IPS-15b (cell line): ENCODE measurements at regions not wholly inside any gene's neighbourhood (a gene's known extent, or its start where the extent isn't known, plus 50 kb on each side); places are given as distances from the start of the nearest gene placed in this dataset.

Source experiments
- H3K27me3 ChIP-seq: one replicate; pipeline ENCODE4 v1.6.1; 2013; ENCODE audit warnings: low read length; ENCODE audit not compliant: control insufficient read depth, insufficient read depth
- H3K36me3 ChIP-seq: one replicate; pipeline ENCODE4 v1.6.1; 2013; ENCODE audit warnings: low read length; ENCODE audit not compliant: control insufficient read depth, insufficient read depth
- H3K4me1 ChIP-seq: one replicate; pipeline ENCODE4 v1.6.1; 2013; ENCODE audit warnings: mild to moderate bottlenecking, low read length; ENCODE audit not compliant: control insufficient read depth, insufficient read depth
- H3K4me3 ChIP-seq: one replicate; pipeline ENCODE4 v1.5.1; 2013; ENCODE audit warnings: low read depth, low read length
- H3K9ac ChIP-seq: one replicate; pipeline ENCODE4 v1.6.1; 2013; ENCODE audit warnings: low read depth, mild to moderate bottlenecking, low read length
- H3K9me3 ChIP-seq: one replicate; pipeline ENCODE4 v1.6.1; 2013; ENCODE audit warnings: mild to moderate bottlenecking, low read length; ENCODE audit not compliant: control insufficient read depth, insufficient read depth

DNA sequence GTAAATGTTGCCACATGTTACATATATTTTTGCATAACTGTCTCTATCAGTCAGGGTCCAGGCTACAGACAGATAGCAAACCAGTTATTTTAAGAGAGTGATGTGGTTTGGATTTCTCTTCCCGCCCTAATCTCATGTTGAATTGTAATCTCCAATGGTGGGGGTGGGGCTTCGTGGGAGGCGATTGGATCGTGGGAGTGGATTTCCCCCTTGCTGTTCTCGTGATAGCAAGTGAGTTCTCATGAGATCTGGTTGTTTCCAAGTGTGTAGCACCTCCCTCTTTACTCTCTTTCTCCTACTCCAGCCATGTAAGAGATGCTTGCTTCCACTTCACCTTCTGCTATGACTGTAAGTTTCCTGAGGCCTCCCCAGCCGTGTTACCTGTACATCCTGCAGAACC lies 704.2 kb upstream of the TBX3 start:
- Histone ChIP-seq H3K27me3 (no peaks in the 10 kb centered on the region), H3K9me3 (no peaks in the 10 kb centered on the region), H3K4me1 (no peaks in the 10 kb centered on the region), H3K9ac (no peak overlapping the region), H3K4me3 (no peak overlapping the region), H3K36me3 (no peaks in the 10 kb centered on the region)

DNA sequence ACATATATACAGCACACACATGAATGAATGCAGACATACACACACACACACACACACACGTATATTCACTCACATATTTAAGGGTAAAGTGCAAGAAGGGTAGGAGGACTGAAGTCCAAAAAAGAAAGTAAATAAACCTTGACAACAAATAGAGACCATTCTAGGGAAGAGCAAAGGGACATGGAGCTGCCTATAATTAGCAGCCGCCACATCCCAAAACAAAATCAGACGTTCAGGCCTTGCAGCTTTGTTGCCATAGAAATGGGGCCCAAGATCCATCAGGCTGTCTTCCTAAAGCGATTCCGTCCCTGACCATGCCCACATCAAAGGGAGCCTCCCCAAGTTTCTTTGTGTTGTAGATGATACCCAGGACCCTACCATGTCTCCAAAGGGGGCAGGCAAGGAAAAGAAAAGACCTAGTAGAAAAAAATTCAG lies 703.5 kb upstream of the TBX3 start:
- Histone ChIP-seq H3K4me3 (no peak overlapping the region), H3K27me3 (no peaks in the 10 kb centered on the region), H3K36me3 (no peaks in the 10 kb centered on the region), H3K9ac (no peak overlapping the region), H3K4me1 (no peaks in the 10 kb centered on the region), H3K9me3 (no peaks in the 10 kb centered on the region)

DNA sequence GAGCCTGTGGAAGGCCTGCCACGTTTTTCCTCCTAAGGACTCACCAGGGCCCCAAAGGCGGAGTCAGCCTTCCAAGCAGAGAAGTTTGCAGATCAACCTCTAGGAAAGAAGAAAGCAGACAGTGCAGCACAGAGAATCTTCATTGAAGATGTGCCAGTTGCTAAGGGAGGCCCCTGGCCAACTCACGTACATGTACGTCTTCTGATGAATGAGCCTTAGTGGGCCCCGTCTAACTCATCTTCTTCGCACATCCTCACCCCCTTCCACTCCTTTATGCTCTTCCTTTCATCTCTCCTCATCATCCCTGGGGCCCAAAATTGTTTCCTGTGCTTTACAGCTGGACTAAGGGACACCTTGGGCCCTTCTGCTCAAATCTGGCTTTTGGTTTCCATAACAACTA lies 703.0 kb upstream of the TBX3 start:
- Histone ChIP-seq H3K4me3 (no peak overlapping the region), H3K4me1 (no peaks in the 10 kb centered on the region), H3K27me3 (no peaks in the 10 kb centered on the region), H3K36me3 (no peaks in the 10 kb centered on the region), H3K9me3 (no peaks in the 10 kb centered on the region), H3K9ac (no peak overlapping the region)

DNA sequence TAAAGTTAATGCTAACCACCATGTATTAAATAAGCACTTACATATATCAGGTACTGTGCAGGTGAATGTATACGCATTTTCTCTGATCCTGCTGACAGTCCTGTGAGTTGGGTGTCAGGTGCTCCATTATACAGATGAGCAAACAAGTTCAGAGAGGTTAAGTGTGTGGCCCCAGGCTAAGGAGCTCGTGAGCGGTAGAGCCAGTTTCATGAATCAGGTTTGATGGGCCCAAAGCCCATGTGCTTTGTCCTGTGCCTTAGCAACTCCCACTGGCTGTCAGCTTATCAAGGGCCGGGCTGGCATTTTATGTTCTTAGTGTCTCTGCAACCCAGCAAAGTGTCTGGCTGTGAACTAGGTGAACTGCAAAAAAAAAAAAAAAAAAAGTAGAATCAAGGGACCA lies 701.2 kb upstream of the TBX3 start:
- Histone ChIP-seq H3K36me3 (no peaks in the 10 kb centered on the region), H3K27me3 (no peaks in the 10 kb centered on the region), H3K9me3 (no peaks in the 10 kb centered on the region), H3K9ac (no peak overlapping the region), H3K4me3 (no peak overlapping the region), H3K4me1 (no peaks in the 10 kb centered on the region)

DNA sequence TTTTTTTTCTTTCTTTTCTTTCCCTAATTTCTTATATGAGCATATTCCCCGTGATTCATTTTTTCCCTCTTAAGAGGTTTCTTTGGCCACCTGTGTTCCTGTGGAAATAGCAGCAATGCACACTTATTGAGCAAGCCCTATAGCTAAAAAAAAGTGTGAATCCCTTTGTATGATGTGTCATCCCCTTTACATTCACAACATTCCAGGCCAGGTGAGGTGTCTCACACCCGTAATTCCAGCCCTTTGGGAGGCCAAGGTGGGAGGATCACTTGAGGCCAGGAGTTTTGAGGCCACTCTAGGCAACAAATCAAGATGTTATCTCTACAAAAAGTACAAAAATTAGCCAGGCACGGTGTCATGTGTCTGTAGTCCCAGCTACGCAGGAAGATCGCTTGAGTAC lies 700.4 kb upstream of the TBX3 start:
- H3K9ac ChIP-seq = no peak overlapping the region
- H3K4me1 ChIP-seq = no peaks in the 10 kb centered on the region
- no peaks in the 10 kb centered on the region for H3K27me3 ChIP-seq
- H3K9me3 ChIP-seq = no peaks in the 10 kb centered on the region
- no peaks in the 10 kb centered on the region for H3K36me3 ChIP-seq
- no peak overlapping the region for H3K4me3 ChIP-seq

DNA sequence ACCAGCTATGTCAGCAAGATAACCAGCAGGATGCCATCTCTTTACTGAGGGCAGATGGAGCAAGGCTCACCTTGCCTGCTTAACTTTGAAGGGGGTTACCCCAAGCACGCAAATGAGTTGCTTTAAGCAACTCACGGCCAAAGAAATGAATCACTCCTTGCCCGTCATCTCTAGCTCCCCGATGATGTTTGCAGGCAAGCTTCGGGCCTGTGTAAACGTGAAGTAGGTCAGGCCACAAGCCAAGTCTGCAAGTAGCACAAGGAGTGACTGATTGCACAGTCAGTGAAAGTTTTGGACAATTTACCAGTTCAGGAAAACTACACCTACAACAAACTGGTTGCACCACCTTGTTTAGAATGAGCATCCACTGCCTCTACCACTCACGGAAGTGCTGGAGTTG lies 699.7 kb upstream of the TBX3 start:
- Histone ChIP-seq H3K4me1 (no peaks in the 10 kb centered on the region), H3K36me3 (no peaks in the 10 kb centered on the region), H3K9me3 (no peaks in the 10 kb centered on the region), H3K27me3 (no peaks in the 10 kb centered on the region), H3K4me3 (no peak overlapping the region), H3K9ac (no peak overlapping the region)

DNA sequence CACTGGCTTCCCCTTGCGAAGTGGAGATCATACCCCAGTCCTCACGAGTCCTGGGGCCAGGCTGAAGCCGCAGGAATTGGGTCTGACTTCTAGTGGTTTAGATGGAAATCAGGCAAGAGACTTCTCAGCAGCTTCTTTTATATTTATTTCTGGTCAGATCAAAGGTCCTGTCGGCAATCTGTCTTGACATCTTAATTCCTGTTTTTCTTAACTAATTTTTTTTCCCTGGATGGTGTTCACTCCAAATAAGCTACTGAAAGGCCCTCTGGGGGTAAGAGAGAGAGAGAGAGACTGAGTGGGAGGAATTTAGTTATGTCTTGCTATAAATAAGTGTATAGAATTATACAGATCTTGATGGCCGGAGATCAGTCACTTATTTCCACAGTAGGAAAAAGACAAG lies 698.7 kb upstream of the TBX3 start:
- Histone ChIP-seq H3K9ac (no peak overlapping the region), H3K36me3 (no peaks in the 10 kb centered on the region), H3K27me3 (no peaks in the 10 kb centered on the region), H3K9me3 (no peaks in the 10 kb centered on the region), H3K4me3 (no peak overlapping the region), H3K4me1 (no peaks in the 10 kb centered on the region)

DNA sequence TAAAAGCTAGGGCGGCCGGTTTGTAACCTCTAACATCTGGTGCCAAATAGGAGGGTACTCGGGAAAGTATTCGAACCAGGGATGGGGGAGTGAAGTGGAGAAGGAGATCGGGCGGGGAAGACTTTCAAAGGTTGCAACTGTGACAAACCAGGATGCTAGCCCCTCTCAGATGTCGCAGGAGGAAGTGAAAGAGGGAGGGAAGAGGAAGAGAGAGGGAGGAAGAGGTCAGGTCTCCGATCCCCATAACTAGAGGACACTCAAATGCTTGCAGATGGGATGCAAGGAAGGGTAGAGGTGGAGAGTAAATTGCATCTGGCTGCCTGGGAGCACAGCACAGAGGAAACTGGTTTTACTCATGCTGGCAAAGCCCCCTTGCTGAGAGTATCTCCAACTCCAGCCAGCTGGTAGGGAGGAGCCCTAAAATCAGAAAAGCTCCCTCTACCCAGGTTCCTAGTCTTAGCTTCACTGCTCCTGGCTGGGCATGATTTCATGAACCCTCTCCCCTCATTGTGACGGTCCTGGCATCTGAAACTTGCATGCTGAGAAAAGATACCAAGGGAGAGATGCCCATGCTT lies 696.7 kb upstream of the TBX3 start:
- Histone ChIP-seq H3K36me3 (no peaks in the 10 kb centered on the region), H3K4me3 (no peak overlapping the region), H3K4me1 (no peaks in the 10 kb centered on the region), H3K9me3 (no peaks in the 10 kb centered on the region), H3K27me3 (no peaks in the 10 kb centered on the region), H3K9ac (no peak overlapping the region)

DNA sequence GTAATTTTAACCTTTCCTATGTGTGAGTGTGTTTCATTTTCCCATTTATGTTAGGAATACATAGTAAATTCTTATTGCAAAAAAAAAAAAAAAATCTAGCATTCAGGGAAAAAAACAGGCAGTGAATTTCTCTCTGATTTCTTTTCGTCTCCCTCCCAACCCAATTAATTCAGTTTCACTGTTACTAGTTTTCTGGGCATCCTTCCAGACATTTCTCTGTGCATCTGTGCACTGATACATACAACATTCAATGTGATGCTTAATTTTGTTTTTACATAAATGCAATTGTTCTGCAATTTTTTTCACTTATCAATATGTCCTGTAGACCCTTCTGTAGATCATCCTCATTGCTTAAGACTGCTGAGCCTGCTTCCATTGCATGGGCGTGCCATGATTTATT lies 694.3 kb upstream of the TBX3 start:
- no peak overlapping the region for H3K4me3 ChIP-seq

DNA sequence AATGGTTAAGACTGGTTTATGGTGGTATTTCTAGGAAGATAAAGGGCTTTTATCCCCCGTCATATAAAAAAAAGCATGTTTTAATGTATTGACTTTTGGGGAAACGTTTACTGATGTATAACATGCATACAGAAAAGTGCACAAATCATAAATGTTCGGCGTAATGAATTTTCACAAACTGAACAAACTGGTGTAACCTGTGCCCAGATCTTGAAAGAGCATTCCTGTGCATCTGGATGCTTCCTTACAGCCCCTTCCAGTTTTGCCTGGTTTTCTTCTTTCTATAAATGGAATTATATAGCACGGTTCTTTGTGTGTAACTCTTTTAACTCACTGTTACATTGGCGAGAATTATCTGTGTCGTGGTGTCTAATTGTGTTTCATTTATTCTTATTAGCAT lies 693.8 kb upstream of the TBX3 start:
- H3K27me3 ChIP-seq = no peaks in the 10 kb centered on the region
- H3K9ac ChIP-seq = no peak overlapping the region
- H3K4me1 ChIP-seq = no peaks in the 10 kb centered on the region
- no peaks in the 10 kb centered on the region for H3K36me3 ChIP-seq
- no peak overlapping the region for H3K4me3 ChIP-seq
- H3K9me3 ChIP-seq = no peaks in the 10 kb centered on the region

More for the DNA sequence above, 694.3 kb upstream of the TBX3 start:
- no peaks in the 10 kb centered on the region for H3K36me3 ChIP-seq
- H3K9ac ChIP-seq = no peak overlapping the region
- H3K27me3 ChIP-seq = no peaks in the 10 kb centered on the region
- no peaks in the 10 kb centered on the region for H3K9me3 ChIP-seq
- no peaks in the 10 kb centered on the region for H3K4me1 ChIP-seq

DNA sequence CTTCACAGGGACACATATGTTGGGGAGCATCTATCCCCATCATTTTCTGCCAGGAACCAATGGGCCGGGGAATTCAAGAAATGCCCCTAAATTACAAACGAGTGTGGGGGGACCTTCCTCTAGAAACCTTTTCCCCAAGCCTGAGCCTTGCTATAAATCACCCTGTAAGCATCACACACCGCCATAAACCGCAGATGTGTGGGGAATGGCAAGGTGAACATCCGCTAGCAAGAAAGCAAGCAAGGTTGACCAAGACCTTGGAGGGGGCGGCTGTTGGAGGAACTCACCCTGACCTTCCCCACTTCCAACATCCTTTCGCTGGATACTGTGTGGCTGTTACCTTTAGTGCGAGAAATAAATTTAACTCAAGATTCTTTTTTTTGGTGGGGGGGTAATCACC lies 693.3 kb upstream of the TBX3 start:
- Histone ChIP-seq H3K4me3 (no peak overlapping the region), H3K4me1 (no peaks in the 10 kb centered on the region), H3K9me3 (no peaks in the 10 kb centered on the region), H3K27me3 (no peaks in the 10 kb centered on the region), H3K9ac (no peak overlapping the region), H3K36me3 (no peaks in the 10 kb centered on the region)

DNA sequence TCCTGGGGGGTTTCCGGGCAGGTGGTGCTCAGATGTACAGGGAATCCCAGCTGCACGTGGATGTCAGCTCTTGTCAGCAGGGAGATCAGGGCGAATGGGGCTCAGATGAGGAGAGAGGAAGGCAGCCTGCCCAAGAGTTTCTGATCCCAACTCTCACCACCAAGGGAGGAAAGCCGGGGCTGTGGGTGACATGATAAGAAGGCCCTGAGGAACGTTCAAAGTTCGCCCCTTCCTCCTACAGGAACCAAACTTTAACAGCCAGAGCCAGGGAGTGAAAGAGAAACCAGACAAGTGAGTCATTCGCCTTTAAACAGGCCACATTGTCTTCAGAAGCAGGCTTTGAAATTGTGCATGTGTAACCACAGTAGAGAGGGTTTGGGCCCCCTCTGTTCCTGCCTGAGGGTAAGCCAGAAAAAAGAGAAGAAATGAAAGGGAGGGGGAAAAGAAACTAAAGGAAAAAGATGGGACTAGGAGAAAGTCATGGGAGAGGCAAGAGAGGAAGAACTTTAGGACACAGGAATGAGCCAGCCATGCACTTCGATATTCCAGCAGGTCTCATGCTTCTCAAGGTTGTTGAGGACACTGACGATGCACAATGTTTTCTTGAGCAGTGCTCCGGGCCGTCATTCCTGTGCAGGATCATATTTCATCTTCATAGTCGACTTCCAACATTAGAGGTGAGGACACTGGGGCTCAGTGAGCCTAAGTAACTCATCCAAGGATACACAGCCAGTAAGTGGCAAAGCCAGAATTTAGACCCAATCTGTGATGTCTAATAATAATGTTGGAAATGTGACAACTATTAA lies 691.4 kb upstream of the TBX3 start:
- Histone ChIP-seq H3K9ac (no peak overlapping the region), H3K27me3 (no peaks in the 10 kb centered on the region), H3K9me3 (no peaks in the 10 kb centered on the region), H3K4me1 (no peaks in the 10 kb centered on the region), H3K4me3 (no peak overlapping the region), H3K36me3 (no peaks in the 10 kb centered on the region)
